Renal cortical epithelial cell (primary cell): ENCODE measurements at regions not wholly inside any gene's neighbourhood (a gene's known extent, or its start where the extent isn't known, plus 50 kb on each side); places are given as distances from the start of the nearest gene placed in this dataset.
"Not testable (repeated sequence)": the region's sequence is repeated elsewhere in the genome, so short reads cannot be mapped to it uniquely, and the experiment has no call there.

Experiments
- DNase-seq: peaks from one replicate; pipeline ENCODE4 v3.0.0-alpha.2; 2011; ENCODE audit warnings: low read depth

DNA sequence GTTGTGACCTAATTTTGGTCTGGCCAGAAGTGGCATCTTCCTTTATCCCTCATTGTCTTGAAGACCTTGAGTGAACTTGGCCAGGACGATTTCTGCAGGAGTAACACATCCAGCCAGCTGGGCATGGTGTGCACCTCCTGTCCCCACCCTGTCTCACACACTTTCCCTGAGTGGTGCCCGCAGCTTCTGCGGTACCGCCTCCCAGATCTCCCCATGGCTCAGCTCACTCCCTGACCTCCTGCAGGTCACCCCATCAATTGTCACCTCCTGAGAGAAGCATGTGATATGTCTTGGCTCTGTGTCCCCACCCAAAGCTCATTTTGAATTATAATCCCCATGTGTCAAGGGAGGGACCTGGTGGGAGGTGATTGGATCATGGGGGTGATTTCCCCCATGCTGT, 50.2 kb upstream of the TP53I11 start:
- DNase-seq = no peak

DNA sequence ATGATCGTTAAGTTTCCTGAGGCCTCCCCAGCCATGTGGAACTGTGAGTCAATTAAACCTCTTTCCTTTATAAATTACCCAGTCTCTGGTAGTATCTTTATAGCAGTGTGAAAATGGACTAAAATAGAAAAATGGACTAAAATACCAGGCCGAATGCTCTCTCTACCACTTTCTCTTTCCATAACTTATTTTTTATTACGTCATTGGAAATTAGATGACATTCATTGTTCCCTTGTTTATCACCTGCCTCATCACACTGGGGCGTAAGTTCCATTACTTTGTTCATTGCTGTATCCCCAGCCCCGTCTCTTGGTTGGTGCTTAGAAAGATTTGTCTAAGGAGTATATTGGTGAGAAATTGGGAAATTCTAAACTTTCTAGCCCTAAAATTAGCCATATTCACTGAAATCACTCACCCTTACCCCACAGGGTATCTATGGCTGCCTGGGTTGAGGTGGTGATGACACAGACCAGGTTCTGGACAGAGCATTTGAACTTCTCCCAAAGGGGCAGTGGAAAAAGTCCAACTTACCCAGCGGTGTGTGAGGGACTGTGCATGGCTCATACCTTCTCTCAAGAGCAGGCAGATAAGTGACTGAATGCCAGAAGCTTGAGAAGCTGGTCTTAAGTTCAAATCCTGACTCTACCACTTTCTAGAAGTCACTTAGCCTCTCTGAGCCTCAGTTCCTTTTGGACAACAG, 50.9 kb upstream of the TP53I11 start:
- no peak for DNase-seq

DNA sequence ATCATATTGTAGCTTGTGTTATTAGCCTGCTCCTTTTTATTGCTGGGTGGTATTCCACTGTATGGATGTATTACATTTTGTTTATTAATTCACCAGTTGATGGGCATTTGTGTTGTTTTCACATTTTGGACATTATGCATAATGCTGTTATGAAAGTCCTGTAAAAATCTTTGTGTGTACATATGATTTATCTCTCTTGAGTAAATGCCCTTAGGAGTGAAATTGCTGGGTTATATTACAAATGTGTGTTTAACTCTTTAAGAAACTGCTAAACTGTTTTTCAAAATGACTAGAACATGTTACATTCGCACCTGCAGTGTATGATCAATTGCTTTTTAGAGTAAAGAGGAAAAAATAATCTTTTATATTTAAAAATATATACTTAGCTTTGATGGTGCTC, 54.4 kb upstream of the TP53I11 start:
- DNase-seq = no peak

DNA sequence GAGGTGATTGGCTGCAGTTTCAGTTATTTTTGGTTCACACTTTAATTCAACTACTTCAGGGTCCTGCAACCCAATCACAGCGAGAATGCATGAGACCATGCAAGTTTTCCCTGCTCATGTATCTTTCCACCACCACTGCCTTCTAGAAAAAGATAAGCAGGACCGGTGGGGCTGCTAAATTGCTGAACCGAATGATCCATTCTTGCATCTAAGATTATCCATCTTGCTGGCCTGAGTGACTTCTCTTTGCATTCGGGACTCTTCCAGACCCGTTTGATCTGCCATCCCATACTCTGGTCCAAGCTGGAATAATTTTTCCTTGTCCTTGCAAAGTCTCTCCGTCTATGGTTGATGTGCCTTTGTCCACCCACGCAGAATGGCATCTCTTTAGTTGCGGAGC, 56.3 kb upstream of the TP53I11 start:
- DNase-seq = no peak

DNA sequence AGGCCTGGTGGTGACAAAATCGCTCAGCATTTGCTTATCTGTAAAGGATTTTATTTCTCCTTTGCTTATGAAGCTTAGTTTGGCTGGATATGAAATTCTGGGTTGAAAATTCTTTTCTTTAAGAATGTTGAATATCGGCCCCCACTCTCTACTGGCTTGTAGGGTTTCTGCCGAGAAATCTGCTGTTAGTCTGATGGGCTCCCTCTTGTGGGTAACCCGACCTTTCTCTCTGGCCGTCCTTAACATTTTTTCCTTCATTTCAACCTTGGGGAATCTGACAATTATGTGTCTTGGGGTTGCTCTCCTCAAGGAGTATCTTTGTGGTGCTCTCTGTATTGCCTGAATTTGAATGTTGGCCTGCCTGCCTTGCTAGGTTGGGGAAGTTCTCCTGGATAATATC, 65.3 kb upstream of the TP53I11 start:
- not testable (repeated sequence) for DNase-seq

DNA sequence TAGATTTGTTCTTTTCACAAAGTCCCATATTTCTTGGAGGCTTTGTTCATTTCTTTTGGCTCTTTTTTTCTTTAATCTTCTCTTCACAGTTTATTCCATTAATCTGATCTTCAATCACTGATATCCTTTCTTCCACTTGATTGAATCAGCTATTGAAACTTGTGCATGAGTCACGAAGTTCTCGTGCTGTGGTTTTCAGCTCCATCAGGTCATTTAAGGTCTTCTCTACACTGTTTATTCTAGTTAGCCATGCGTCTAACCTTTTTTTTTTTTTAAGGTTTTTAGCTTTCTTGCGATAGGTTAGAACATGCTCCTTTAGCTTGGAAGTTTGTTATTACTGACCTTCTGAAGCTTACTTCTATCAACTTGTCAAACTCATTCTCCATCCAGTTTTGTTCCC, 65.8 kb upstream of the TP53I11 start:
- peak; percentile 69 for DNase-seq

DNA sequence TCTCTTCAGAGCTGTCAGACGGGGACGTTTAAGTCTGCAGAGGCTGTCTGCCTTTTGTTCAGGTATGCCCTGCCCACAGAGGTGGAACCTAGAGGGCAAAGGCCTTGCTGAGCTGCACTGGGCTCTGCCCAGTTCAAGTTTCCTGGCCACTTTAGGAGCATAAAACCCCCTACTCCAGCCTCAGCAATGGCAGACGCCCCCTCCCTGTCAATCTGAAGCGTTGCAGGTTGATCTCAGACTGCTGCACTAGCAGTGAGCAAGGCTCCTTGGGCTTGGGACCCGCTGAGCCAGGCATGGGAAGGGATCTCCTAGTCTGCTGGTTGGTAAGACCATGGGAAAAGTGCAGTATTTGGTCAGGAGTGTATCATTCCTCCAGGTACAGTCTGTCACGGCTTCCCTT, 66.6 kb upstream of the TP53I11 start:
- DNase-seq = no peak

DNA sequence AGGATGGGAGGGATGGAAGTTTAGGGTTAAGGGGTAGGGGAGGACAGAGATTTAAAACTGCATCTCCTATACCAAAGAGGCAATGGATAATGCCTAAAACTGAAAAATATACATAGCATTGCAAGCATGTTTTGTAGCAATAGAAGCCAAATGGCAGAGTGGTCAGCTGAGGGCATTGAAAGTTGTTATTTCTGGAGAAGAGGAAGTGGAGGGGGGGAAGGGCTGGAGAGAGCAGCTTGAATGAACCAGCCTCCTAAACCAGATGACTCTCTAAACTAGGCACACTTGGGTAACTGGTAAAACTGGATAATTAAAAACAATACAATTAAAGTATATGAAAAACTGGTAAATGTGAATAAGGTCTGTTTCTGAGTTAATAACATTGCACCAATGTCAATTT, 70.3 kb upstream of the TP53I11 start:
- no peak for DNase-seq

DNA sequence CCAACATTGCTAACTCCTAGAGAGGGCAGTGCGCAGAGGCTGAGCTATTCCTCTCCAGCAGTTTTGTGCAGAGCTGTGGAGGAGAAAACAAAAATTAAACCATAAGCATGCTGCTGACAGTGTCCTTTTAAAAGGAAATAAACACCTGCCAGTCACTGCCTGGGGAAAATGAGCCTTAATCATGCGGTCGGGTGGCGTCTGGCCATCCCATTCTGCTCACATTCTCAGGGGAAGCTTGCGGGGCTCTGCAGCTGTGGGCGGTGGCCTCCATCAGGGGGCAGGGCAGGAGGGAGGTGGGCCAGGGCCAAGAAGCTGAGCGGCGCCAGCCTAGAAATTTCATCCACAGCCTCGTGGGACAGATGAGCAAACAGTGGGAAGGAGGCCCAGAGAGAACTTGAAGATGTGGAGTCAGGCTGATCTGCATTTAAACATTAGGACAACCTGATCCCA, 71.0 kb upstream of the TP53I11 start:
- peak; percentile 7 for DNase-seq

DNA sequence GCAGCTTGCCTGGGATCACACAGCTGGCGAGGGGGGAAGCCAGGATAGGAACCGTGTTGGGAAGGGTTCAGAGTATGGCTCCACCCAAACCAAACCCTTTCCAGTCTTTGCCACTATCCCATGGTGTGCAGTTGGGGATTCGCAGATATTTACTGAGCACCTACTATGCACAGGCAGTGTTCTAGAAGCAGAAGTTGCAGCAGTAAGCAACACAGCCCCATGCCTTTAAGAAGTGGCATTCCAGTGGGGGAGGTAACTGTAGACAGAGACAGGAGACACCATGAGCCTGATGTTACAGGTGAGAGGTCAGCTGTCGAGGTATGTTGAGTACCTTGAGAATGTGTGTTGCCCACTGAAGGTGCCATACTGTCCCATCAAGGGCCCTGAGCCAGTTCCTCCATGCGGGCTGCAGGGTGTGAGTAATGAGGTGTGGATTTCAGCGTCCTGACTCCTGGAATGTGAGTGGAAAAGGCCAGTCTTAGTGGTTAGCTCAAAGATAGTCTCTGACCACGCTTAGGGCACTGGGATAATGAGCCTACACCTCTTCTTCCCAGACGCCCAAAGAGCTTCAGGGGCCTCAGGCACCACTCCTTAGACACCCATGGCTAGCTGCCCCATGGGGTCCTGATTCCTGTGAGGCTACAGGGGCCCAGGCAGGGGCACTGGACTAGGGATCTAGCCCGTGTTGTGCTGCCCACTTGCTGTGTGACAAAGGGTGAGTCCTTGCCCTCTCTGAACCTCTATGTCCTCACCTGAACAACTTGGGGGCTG, 71.8 kb upstream of the TP53I11 start:
- DNase-seq = peak; percentile 59

DNA sequence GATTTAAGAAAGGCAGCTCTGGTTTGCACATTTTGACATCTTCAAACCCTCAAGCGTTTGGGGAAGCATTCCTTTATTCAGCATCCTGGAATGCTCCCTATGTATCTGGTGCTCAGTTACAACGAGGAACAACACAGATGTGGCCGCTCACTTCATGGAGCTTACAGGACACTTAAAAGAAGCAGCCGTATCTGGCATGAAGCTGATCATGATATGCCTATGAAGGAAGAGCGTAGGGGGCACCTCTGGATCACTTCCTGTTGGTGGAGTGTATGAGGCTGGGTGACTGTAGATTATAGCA, 72.3 kb upstream of the TP53I11 start:
- no peak for DNase-seq

DNA sequence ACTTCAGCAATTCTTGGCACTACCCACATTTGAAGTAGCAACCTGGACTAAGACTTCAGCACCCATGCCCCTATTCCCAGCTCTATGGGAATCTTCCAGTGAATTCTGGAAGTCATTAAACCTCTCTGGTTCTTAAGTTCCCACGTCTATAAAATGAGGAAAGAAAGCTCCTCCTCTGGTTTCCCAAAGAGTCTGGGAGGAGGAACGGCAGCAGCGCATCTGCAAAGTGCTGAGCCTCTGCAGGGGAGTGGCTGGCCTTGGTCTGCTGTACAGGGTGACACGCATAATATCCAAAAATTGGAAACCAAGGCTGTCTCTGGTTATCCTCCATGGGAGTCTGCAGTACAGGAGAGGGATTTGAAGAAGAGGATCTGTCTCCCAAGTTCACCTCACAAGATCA, 73.6 kb upstream of the TP53I11 start:
- DNase-seq = no peak

DNA sequence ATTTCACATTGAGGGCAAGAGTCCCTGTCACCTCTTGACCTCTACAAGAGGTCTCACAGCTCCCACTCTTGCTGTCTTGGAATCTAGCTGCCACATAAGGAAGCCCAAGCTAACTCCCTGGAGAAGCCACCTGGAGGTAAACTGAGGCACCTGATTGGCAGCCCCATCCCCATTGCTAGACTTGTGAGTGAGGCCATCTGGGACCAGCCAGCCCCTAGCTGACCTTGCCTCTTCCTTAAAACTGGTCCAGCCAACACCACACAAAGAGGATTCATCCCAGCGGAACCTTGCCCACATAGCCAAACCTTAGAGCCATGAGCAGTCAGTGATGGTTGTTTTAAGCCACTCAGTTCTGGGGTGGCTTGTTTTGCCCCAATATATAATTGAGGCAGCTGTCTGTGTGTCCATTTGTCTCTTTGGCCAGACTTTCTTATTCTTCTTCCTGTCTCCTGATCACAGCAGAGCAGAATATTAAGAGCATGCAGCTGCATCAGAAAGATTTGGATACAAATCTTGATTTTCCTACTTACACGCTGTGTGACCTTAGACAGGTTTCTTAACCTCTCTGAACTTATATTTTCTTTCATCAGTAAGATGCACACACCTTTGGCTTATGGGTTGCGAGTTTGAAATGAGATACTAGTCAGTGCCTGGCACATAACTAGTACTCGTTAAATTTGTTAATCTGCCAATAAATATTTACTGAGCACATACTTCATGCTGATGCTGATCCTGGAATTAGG, 74.3 kb upstream of the TP53I11 start:
- no peak for DNase-seq

DNA sequence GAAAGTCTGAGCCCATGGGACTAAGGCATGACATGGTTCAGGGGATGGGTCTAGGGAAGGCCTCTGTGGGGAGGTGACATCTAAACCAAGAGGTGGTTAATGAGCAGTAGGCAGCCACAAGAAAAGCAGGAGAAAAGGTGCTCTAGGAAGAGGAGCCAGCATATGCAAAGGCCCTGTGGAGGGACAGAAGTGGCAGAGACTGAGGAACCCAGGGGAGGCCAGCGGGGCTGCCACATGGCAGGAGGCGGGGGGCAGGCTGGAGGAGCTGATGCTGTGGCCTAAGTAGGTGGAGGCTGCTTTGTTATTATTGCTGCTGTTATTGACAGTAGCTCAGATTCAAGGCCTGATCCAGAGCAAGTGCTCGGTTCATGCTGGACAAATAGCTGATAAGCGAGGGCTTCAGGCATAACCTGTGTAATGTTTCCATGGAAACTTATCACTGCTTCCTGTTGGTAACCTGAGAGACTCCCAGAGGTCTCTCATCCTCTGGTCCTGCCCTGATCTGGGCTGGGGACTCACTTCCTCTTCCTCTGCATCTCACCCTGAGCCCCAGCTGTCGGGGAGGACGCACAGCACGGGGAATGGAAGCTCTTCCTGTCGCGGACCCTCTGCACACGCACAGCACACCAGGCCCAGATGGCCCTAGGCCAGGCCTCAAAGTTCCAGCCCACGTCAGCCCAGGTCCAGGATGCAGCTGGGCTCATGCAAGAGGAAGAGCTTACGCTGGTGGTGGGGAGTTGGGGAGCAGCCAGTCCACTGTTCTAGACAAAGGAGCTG, 75.2 kb upstream of the TP53I11 start:
- DNase-seq = no peak

DNA sequence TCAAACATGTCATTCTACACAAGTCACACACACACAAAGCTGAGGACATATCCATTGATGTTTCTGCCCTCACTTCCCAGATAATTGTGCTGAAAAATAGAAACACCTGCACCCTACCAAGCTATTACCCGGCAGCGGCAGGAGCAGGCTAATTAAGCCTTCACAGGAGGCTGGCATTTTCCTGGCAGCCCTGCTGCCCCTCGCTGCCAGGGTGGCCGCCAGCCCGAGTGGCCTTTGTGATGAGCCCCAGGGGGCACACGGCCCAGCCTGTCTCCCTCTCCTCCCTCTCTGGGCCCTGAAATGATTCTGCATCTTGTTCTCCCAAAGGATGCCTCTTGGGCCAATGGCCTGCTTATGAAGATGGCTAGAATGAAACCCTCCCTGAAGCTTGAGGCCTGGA, 76.2 kb upstream of the TP53I11 start:
- DNase-seq = no peak

DNA sequence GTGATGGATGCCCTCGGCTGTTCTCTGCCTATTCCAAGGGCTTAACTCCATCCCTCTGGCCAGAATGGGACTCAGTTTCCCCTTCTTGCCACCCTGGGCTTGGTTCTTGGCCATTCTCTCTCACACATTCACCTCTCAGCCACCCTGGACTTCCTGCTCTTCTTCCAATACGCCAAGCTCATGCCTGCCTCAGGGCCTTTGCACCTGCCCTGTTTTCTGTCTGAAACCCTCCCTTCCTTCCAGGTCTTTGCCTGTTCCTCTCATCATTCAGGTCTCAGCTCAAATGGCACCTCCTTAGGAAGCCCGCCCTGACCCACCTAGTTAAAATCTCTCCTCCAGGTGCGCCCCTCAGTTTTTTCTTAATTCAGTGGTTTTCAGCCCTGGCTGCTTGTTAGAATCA, 76.6 kb upstream of the TP53I11 start:
- DNase-seq = no peak

DNA sequence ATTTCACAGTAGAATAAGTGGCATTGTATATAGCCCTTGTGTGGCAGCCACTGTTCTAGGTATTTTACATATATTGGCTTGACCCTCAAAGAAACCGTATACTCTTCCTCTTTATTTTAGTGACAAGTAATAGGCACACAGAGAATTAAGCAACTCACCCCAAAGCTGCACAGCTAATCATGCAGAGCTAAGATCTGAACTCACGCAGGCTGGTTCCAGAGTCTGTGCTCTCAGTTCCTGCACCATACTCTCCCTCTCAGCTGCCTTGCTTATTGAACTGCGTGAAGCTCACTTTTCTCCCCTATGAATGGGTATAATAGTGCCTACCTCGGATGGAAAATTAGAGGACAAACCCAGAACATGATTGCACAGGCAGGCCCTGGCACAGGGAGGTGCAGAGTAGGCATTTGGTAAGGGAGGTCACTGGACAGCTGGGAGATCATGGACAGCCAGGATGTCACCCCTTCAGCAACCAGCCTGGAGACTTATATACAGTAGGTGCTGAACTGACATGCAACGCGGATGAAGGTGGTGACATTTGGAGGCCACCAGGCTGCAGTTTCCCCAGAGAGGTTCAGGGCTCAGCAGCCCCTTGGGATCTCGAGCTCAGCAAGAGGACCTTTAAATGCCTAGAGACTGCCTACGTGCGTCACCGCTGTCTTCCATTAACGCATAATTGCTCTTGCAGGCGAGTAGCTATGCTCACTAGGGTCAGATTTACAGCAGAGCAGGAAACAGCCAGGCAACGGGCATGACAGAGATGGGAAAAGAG, 78.4 kb upstream of the TP53I11 start:
- no peak for DNase-seq

DNA sequence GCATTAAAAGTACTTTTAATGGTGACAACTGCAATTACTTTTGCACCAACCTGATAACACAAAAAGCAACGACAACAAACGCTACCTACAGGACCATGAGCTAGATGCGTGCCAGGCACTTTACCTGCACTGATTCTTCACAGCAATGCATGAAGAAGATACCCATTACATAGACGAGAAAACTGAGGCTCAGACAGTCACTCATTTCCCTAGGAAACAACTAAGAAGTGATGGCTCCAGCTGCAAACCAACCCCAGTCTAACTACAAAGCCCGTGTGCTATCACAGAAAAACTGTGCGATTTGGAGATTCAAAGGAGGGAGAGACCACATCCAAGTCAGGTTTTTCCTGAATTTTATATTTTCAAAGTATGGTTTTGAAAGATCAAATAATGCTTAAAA, 80.1 kb upstream of the TP53I11 start:
- DNase-seq = no peak

DNA sequence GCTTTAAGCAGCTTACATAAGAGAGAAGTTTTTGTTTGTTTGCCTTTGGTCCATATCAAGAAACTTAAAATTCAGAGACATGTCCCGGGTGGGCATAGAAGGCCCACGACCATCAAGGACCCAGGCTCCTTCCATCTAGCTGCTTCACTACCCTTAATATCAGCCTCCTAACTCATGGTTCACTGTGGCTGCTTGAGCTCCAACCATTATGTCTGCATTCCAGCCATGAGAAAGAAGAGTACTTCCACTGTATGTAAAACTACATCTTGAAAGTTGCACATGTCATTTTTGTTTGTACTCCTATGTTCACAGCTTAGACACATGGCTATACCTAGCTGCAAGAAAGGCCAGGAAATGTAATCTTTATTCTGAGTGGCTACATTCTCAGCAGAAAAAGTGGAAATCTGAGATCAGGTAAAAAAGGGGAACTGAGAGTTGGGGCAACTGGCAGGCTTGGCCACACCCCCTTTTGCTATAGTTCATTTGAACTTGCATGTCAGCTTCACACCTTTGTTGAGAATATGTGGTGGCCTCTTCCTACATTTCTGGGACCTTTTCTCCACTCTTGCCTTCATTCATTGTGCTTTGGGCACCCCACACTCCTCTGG, 81.3 kb upstream of the TP53I11 start:
- DNase-seq = no peak

DNA sequence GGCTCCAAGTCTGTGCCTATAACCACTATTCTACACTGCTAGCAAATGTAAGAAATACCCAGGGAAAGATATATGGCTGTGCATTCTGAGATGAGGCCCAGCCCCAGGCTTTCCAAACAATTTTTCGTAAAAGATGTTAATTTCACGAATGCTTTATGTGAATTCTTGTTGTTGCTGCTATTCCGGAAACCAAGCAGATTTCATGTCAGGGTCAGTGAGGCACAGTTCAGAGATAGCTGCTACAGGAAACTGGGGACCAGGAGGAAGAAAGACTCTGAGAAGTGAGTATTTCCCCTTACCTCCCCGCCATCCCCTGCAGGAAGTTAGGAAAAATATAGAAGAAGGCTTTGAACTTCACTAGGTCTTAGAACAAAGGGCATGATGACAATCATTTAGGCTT, 84.7 kb upstream of the TP53I11 start:
- no peak for DNase-seq

DNA sequence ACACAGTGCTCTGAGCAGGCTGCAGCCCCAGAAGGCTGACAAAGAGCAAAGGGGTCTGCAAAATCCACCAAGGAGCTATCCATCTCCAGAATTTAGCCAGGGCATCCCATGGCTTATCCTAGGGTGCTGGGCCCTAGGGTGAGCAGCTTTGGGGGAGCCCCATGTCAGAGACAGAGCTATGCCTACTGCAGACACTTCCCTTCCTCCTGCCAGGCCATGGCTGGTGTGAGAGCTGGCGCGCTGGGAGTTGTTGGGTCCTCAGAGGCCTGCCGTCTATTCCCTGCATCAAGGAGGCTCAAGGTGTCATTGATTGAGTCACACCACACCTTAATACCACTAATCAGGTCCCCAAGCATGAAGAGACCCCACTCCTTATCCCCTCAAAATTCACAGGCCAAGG, 85.3 kb upstream of the TP53I11 start:
- no peak for DNase-seq
